Hematopoietic multipotent progenitor cell (in vitro differentiated cells): ENCODE measurements at regions not wholly inside any gene's neighbourhood (a gene's known extent, or its start where the extent isn't known, plus 50 kb on each side); places are given as distances from the start of the nearest gene placed in this dataset.
A peak's percentile ranks its signal among the peaks of the same experiment; 100 is the strongest.

ENCODE experiments used
- DNase-seq, 3 donors: peaks; one replicate each; pipeline ENCODE4 v3.0.0-alpha.2; 2011 to 2015; ENCODE audit warnings: low read depth in 2 of 3, low spot score in 2 of 3

- peak in 2 of 3 donors; percentile 21 to 46 for DNase-seq
These were observed 141.1 kb downstream of the RGS9 start for GRCh38 chr17:65278050-65278819.

- DNase-seq, result peak in 1 of 3 donors; percentile 22
These were observed 140.4 kb downstream of the RGS9 start for GRCh38 chr17:65277576-65277975.
